Loucy (cell line): ENCODE measurements at regions not wholly inside any gene's neighbourhood (a gene's known extent, or its start where the extent isn't known, plus 50 kb on each side); places are given as distances from the start of the nearest gene placed in this dataset.

ENCODE experiments used
- H2AFZ ChIP-seq: fragments of 200-600 bp; sonication (generic); 2 replicates; pipeline ENCODE4 v1.6.0; 2016; ENCODE audit warnings: antibody characterized with exemption, mild to moderate bottlenecking, low read length, moderate library complexity
- H3F3A ChIP-seq: fragments of 200-600 bp; 2 replicates; pipeline ENCODE4 v1.6.0; 2016; ENCODE audit warnings: antibody characterized with exemption, low read depth, mild to moderate bottlenecking
- H3K27me3 ChIP-seq: fragments of 200-600 bp; sonication (generic); 2 replicates; pipeline ENCODE4 v1.6.1; 2014; ENCODE audit warnings: low read length, mild to moderate bottlenecking; ENCODE audit not compliant: insufficient read depth, poor library complexity, severe bottlenecking
- H3K36me3 ChIP-seq: fragments of 200-600 bp; sonication (generic); 2 replicates; pipeline ENCODE4 v1.6.1; 2016; ENCODE audit warnings: low read length; ENCODE audit not compliant: insufficient read depth
- H3K4me1 ChIP-seq: fragments of 200-600 bp; sonication (generic); 2 replicates; pipeline ENCODE4 v1.5.1; 2014; ENCODE audit warnings: low read length, mild to moderate bottlenecking; ENCODE audit not compliant: insufficient read depth, poor library complexity, severe bottlenecking
- H3K4me2 ChIP-seq: fragments of 200-600 bp; sonication (generic); 2 replicates; pipeline ENCODE4 v1.6.0; 2014; ENCODE audit warnings: antibody characterized with exemption, low read length, low read depth, mild to moderate bottlenecking; ENCODE audit not compliant: poor library complexity, severe bottlenecking
- H3K4me3 ChIP-seq: fragments of 200-600 bp; sonication (generic); 2 replicates; pipeline ENCODE4 v1.5.1; 2014; ENCODE audit warnings: low read length, mild to moderate bottlenecking, mixed read lengths; ENCODE audit not compliant: poor library complexity, severe bottlenecking
- H3K79me2 ChIP-seq: fragments of 200-600 bp; sonication (generic); 2 replicates; pipeline ENCODE4 v1.6.1; 2014; ENCODE audit warnings: low read length; ENCODE audit not compliant: insufficient read depth
- H3K9ac ChIP-seq: fragments of 200-600 bp; sonication (generic); 2 replicates; pipeline ENCODE4 v1.6.0; 2014; ENCODE audit warnings: mild to moderate bottlenecking, low read depth, low read length, moderate library complexity; ENCODE audit not compliant: poor library complexity, severe bottlenecking
- H3K9me2 ChIP-seq: fragments of 200-600 bp; sonication (generic); replicated peaks from 2 replicates; pipeline ENCODE4 v1.6.1; 2016; ENCODE audit warnings: low read depth, low read length, mixed read lengths
- H3K9me3 ChIP-seq: fragments of 200-600 bp; sonication (generic); 2 replicates; pipeline ENCODE4 v1.6.1; 2014; ENCODE audit warnings: mild to moderate bottlenecking, antibody characterized with exemption, low read length, low read depth; ENCODE audit not compliant: insufficient read depth
- H4K20me1 ChIP-seq: fragments of 200-600 bp; sonication (generic); 2 replicates; pipeline ENCODE4 v1.6.0; 2014; ENCODE audit warnings: antibody characterized with exemption, low read length, mild to moderate bottlenecking; ENCODE audit not compliant: insufficient read depth, poor library complexity, severe bottlenecking
- EZH2phosphoT487 ChIP-seq: fragments of 200-600 bp; IDR thresholded peaks from 2 replicates; pipeline ENCODE4 v1.6.1; 2018; ENCODE audit warnings: antibody characterized with exemption, mild to moderate bottlenecking, moderate library complexity, borderline replicate concordance
- TF ChIP-seq, protein P1 (sequence below): fragments of 200-600 bp; sonication (generic); conservative IDR thresholded peaks from 2 replicates; pipeline ENCODE4 v1.5.1; 2014; ENCODE audit warnings: mild to moderate bottlenecking, antibody characterized with exemption, low read length

GRCh38 chr11:10394229-10395101 lies 60.6 kb upstream of the AMPD3 start:
- Histone ChIP-seq H3K4me2 (no peak overlapping the region), H4K20me1 (no peaks in the 10 kb centered on the region), H2AFZ (no peak overlapping the region), H3K79me2 (no peaks in the 10 kb centered on the region), H3K36me3 (no peaks in the 10 kb centered on the region), H3K9me3 (no peaks in the 10 kb centered on the region), H3F3A (no peaks in the 10 kb centered on the region), H3K9ac (no peak overlapping the region), H3K4me1 (peaks cover 41% of the 10 kb centered on the region), H3K27me3 (no peaks in the 10 kb centered on the region), H3K4me3 (no peak overlapping the region), H3K9me2 (no peaks in the 10 kb centered on the region)
- TF ChIP-seq, protein P1, sequence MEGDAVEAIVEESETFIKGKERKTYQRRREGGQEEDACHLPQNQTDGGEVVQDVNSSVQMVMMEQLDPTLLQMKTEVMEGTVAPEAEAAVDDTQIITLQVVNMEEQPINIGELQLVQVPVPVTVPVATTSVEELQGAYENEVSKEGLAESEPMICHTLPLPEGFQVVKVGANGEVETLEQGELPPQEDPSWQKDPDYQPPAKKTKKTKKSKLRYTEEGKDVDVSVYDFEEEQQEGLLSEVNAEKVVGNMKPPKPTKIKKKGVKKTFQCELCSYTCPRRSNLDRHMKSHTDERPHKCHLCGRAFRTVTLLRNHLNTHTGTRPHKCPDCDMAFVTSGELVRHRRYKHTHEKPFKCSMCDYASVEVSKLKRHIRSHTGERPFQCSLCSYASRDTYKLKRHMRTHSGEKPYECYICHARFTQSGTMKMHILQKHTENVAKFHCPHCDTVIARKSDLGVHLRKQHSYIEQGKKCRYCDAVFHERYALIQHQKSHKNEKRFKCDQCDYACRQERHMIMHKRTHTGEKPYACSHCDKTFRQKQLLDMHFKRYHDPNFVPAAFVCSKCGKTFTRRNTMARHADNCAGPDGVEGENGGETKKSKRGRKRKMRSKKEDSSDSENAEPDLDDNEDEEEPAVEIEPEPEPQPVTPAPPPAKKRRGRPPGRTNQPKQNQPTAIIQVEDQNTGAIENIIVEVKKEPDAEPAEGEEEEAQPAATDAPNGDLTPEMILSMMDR, result no peak
- TF ChIP-seq EZH2phosphoT487, result no peak

DNA sequence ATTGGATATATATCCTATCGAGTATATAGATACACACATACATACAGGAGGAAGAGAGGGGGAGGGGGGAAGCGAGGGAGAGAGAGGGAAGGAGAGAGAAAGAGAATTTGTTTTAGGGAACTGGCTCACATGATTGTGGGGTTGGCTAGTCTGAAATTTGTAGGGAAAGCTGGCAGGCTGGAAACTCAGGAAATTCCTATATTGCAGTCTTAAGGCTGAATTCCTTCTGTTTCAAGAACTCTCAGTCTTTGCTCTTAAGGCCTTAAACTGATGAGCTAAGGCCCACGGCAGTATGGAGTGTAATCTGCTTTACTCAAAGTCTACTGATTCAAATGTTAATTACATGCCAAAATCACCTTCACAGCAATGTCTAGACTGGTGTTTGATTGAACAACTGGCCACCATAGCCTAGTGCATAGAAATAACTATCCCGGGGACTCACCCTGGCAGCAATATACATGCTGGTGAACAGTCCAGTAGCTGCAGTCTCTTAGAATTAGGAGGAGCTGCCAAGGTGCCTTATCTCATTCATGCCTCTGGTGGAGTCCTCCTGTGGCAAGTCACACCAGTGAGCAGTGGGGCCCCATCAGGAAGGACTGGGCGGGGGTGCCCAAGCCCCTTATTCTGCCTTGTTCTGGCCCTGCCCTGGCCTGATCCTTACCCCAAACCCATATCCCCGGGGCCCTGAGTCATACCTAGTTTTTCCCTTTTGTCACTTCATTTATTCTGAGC lies 59.7 kb upstream of the AMPD3 start:
- Histone ChIP-seq H3K36me3 (no peaks in the 10 kb centered on the region), H2AFZ (no peak overlapping the region)

GRCh38 chr11:10396771-10397170 lies 58.3 kb upstream of the AMPD3 start:
- Histone ChIP-seq H3K79me2 (no peaks in the 10 kb centered on the region), H3K4me1 (peaks cover 61% of the 10 kb centered on the region), H2AFZ (no peak overlapping the region), H3F3A (no peaks in the 10 kb centered on the region), H4K20me1 (no peaks in the 10 kb centered on the region), H3K4me2 (no peak overlapping the region), H3K36me3 (no peaks in the 10 kb centered on the region), H3K9ac (no peak overlapping the region), H3K27me3 (no peaks in the 10 kb centered on the region), H3K9me2 (no peaks in the 10 kb centered on the region), H3K4me3 (no peak overlapping the region), H3K9me3 (no peaks in the 10 kb centered on the region)
- TF ChIP-seq, protein P1, result no peak
- TF ChIP-seq EZH2phosphoT487, result no peak

More for the DNA sequence above, 59.7 kb upstream of the AMPD3 start:
- H3K27me3 ChIP-seq, result no peaks in the 10 kb centered on the region
- H3K4me3 ChIP-seq, result no peak overlapping the region
- no peak for TF ChIP-seq EZH2phosphoT487
- TF ChIP-seq, protein P1, result no peak
- no peak overlapping the region for H3K4me2 ChIP-seq
- no peaks in the 10 kb centered on the region for H3K79me2 ChIP-seq
- peaks cover 47% of the 10 kb centered on the region for H3K4me1 ChIP-seq
- no peak overlapping the region for H3K9ac ChIP-seq
- H4K20me1 ChIP-seq, result no peaks in the 10 kb centered on the region
- H3F3A ChIP-seq, result no peaks in the 10 kb centered on the region
- H3K9me2 ChIP-seq, result no peaks in the 10 kb centered on the region
- H3K9me3 ChIP-seq, result no peaks in the 10 kb centered on the region
